Heart right ventricle (tissue), 16 donors: ENCODE measurements at regions not wholly inside any gene's neighbourhood (a gene's known extent, or its start where the extent isn't known, plus 50 kb on each side); places are given as distances from the start of the nearest gene placed in this dataset.

ENCODE experiments used
- ATAC-seq, 8 donors: fragments of 200-7000 bp; cut with Tn5 transposase; one replicate each; pipeline ENCODE4 v1.9.1; 2020; ENCODE audit warnings: mild to moderate bottlenecking in 8 of 8, moderate library complexity in 8 of 8, moderate number of reproducible peaks in 1 of 8
- DNase-seq, 2 donors: peaks; one replicate each; pipeline ENCODE4 v3.0.0-alpha.2; 2020
- H3K27ac ChIP-seq, 10 donors: fragments of 200-600 bp; sonication (generic) in 2 of 10; one replicate each; pipeline versions ENCODE4 v1.5.0 to v1.8.0; 2020 to 2022; ENCODE audit warnings: mild to moderate bottlenecking in 3 of 10
- H3K27me3 ChIP-seq, 7 donors: fragments of 200-600 bp; one replicate each; pipeline ENCODE4 v1.8.0; 2021 to 2022; ENCODE audit warnings: mild to moderate bottlenecking in 2 of 7
- H3K36me3 ChIP-seq, 9 donors: fragments of 200-600 bp; sonication (generic) in 1 of 9; one replicate each; pipeline versions ENCODE4 v1.5.0 to v1.8.0; 2020 to 2022; ENCODE audit warnings: mild to moderate bottlenecking in 2 of 9
- H3K4me1 ChIP-seq, 9 donors: fragments of 200-600 bp; sonication (generic) in 1 of 9; one replicate each; pipeline versions ENCODE4 v1.5.0 to v1.8.0; 2020 to 2022; ENCODE audit warnings: mild to moderate bottlenecking in 4 of 9
- H3K4me3 ChIP-seq, 10 donors: fragments of 200-600 bp; sonication (generic) in 2 of 10; one replicate each; pipeline versions ENCODE4 v1.5.0 to v1.8.0; 2020 to 2022; ENCODE audit warnings: mild to moderate bottlenecking in 7 of 10, moderate library complexity in 2 of 10
- H3K9me3 ChIP-seq, 11 donors: fragments of 200-600 bp in 10 of 11; sonication (generic) in 2 of 11; one replicate each; pipeline versions ENCODE4 v1.5.0 to v1.8.0; 2013 to 2022; ENCODE audit warnings: mild to moderate bottlenecking in 2 of 11, control low read depth in 1 of 11, moderate library complexity in 1 of 11
- WGBS, 2 donors: extraction: QIAGEN DNeasy Blood & Tissue Kit; methylation state at CpG; one replicate each; pipeline ENCODE4 v1.1.7; 2013; ENCODE audit warnings: inconsistent platforms in 1 of 2; 5-methylcytosine and 5-hydroxymethylcytosine counted together
- intact Hi-C, 10 donors: fragments of 100-400 bp; cut with DNase I; formaldehyde crosslinking; loops; one replicate each; pipeline versions ENCODE4 v1.11.1 to v1.14.2; 2022
- TF ChIP-seq, protein P1 (sequence below), 9 donors: fragments of 200-600 bp; sonication (generic) in 2 of 9; IDR thresholded peaks; one replicate each; pipeline versions ENCODE4 v1.5.0 to v1.8.0; 2021 to 2022; ENCODE audit warnings: antibody characterized with exemption in 9 of 9, mild to moderate bottlenecking in 5 of 9, moderate library complexity in 1 of 9
- donor health status: Arrhythmogenic right ventricular cardiomyopathy.
- donor health status: ischemic (EF 13 %, LVEDD 7.1; RV severe dilation, severe dysfunction).
- donor health status: healthy with polysubstance abuse.
- donor health status: DM: no; HTN: yes; CAD: no.
- donor health status: DM: no; HTN: no; CAD: no.
- donor health status: ischemic (EF 25% LVEDD 6.9; RV normal size, moderate dysfunction).
- donor health status: ischemic (EF 25% LVEDD 5.7; RV mildly dilated, moderate dysfunction).
- donor health status: healthy.
- donor health status: DM: yes; HTN: yes; CAD: no.
- donor health status: Ischemic cardiomyopathy.
- donor health status: ischemic (EF 35%, LVEDD 5.7; RV mildly dilated, moderate dysfunction).
- donor health status: nonischemic (EF 11% LVEDD 7.7; RV severe dilation, severe dysfunction).
- donor health status: DM: yes; HTN: yes; CAD: no.
- donor health status: PGD.
- donor health status: ischemic (EF 29% LVEDD 5.4; RV normal size, mild dysfunction).
- donor health status: nonischemic (EF 23%, LVEDD 6.1; RV moderate dilation, normal function).

DNA sequence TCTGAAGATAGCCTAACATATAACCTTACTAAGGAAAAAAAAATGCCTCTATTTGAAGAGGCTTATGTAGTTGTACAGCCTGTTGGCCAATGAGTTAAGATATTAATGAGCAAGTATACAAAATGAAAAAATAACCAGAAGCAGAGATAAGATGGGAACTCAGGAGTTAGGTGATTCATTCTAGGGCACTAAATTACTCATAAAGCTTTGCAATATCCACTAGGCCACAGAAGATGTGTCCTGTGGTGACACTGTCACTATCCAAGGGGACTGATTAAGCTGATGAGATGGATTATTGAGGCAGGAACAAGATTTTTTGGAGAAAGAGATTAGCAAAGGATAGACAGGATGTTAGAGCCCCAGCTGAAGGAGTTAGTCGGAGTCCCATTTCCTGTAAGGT, 99.6 kb downstream of the LIG4 start:
- no peaks in the 10 kb centered on the region for H3K36me3 ChIP-seq
- H3K27me3 ChIP-seq, result peaks cover 0 to 3% (median 0%) of the 10 kb centered on the region in 7 donors
- no peaks in the 10 kb centered on the region for H3K4me1 ChIP-seq
- intact Hi-C loops, result no loop called here
- 53 to 55% methylated on average over 1 of the region's 1 CpG for WGBS, 2 donors
- no peaks in the 10 kb centered on the region for H3K9me3 ChIP-seq
- TF ChIP-seq, protein P1, sequence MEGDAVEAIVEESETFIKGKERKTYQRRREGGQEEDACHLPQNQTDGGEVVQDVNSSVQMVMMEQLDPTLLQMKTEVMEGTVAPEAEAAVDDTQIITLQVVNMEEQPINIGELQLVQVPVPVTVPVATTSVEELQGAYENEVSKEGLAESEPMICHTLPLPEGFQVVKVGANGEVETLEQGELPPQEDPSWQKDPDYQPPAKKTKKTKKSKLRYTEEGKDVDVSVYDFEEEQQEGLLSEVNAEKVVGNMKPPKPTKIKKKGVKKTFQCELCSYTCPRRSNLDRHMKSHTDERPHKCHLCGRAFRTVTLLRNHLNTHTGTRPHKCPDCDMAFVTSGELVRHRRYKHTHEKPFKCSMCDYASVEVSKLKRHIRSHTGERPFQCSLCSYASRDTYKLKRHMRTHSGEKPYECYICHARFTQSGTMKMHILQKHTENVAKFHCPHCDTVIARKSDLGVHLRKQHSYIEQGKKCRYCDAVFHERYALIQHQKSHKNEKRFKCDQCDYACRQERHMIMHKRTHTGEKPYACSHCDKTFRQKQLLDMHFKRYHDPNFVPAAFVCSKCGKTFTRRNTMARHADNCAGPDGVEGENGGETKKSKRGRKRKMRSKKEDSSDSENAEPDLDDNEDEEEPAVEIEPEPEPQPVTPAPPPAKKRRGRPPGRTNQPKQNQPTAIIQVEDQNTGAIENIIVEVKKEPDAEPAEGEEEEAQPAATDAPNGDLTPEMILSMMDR (IDR thresholded peaks at IDR 0.05), result no peak
- DNase-seq (no peak), ATAC-seq (no peak)
- H3K4me3 ChIP-seq, result no peak overlapping the region
- no peak overlapping the region for H3K27ac ChIP-seq

DNA sequence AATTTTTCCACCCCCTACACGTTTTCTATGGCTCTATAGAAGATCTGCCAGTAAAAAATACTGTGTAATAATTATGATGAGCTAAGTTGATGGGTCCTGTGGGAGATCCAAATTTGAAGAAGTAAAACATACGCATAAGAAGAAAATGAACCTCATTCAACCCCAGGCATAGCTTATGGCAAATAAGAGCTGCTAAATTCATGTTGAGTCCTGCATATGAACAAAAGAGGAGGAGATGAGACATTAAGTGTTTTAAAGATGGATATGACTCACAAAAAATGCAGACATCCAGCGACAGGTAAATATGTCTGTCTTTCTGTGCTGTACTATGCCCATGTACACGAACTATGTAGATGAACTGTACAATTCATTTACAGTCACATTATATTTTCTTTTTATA, 101.9 kb downstream of the LIG4 start:
- H3K27ac ChIP-seq, result no peak overlapping the region
- H3K27me3 ChIP-seq, result no peaks in the 10 kb centered on the region
- no peak overlapping the region for H3K4me3 ChIP-seq
- DNase-seq (no peak), ATAC-seq (no peak)
- WGBS, 2 donors, result 59 to 64% methylated on average over 4 of the region's 4 CpGs
- TF ChIP-seq, protein P1 (IDR thresholded peaks at IDR 0.05), result no peak
- H3K36me3 ChIP-seq, result no peaks in the 10 kb centered on the region
- intact Hi-C loops, result no loop called here
- H3K4me1 ChIP-seq, result no peaks in the 10 kb centered on the region
- no peaks in the 10 kb centered on the region for H3K9me3 ChIP-seq

DNA sequence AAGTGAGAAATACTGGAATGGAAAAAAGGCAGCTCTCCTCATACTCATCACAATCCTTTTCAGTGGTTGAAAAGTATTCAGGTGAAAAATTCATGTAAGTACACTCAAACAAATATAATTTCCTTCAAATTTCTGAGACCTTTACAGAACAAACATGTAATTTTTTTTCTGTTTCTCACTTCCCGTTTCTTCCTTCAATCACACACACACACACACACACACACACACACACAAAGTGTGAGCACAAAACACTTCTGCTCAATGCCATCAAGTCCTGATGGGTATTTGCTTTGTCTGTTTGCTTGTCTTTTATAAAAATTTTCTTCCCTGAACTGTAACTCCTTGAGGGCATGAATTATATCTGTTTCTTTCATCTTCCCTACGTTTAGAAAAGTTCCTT, 110.6 kb downstream of the LIG4 start:
- 57 to 64% methylated on average over 2 of the region's 2 CpGs for WGBS, 2 donors

DNA sequence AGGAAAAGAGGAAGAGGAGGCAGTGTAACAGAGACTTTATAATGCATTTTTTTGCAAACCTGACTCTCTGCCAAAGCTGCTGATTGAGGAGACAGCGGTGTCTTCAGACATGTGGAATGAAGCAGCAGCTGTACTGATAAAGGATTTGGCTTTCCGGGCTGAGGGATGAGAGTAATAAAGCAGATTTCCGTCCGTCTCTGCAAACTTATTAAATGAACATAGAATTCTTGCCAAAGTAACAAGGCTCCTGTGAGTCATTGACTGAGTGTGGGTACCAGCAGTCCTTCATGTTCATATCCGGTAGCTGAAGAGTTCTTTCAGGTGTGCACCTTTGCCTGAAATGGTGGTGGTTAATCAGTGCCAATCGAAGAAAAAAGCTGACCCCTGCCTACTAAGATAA, 112.6 kb downstream of the LIG4 start:
- H3K36me3 ChIP-seq, result no peaks in the 10 kb centered on the region
- DNase-seq, result no peak
- WGBS, 2 donors, result 54 to 61% methylated on average over 6 of the region's 6 CpGs
- H3K4me1 ChIP-seq, result no peaks in the 10 kb centered on the region
- ATAC-seq, result peak in 2 of 8 donors; percentile 46 to 68
- H3K4me3 ChIP-seq, result no peak overlapping the region
- intact Hi-C loops, result no loop called here
- TF ChIP-seq, protein P1 (IDR thresholded peaks at IDR 0.05), result no peak
- H3K9me3 ChIP-seq, result peaks cover 0 to 3% (median 0%) of the 10 kb centered on the region in 11 donors
- no peaks in the 10 kb centered on the region for H3K27me3 ChIP-seq
- H3K27ac ChIP-seq, result no peak overlapping the region

More for the DNA sequence above, 110.6 kb downstream of the LIG4 start:
- Histone ChIP-seq H3K27ac (no peak overlapping the region), H3K9me3 (peaks cover 0 to 3% (median 0%) of the 10 kb centered on the region in 11 donors), H3K27me3 (no peaks in the 10 kb centered on the region), H3K36me3 (no peaks in the 10 kb centered on the region), H3K4me1 (no peaks in the 10 kb centered on the region), H3K4me3 (no peak overlapping the region)
- intact Hi-C loops, result no loop called here
- no peak for DNase-seq
- TF ChIP-seq, protein P1 (IDR thresholded peaks at IDR 0.05), result no peak
- ATAC-seq, result no peak
